ENCODE measurements at regions not wholly inside any gene's neighbourhood (a gene's known extent, or its start where the extent isn't known, plus 50 kb on each side); places are given as distances from the start of the nearest gene placed in this dataset.

DNA sequence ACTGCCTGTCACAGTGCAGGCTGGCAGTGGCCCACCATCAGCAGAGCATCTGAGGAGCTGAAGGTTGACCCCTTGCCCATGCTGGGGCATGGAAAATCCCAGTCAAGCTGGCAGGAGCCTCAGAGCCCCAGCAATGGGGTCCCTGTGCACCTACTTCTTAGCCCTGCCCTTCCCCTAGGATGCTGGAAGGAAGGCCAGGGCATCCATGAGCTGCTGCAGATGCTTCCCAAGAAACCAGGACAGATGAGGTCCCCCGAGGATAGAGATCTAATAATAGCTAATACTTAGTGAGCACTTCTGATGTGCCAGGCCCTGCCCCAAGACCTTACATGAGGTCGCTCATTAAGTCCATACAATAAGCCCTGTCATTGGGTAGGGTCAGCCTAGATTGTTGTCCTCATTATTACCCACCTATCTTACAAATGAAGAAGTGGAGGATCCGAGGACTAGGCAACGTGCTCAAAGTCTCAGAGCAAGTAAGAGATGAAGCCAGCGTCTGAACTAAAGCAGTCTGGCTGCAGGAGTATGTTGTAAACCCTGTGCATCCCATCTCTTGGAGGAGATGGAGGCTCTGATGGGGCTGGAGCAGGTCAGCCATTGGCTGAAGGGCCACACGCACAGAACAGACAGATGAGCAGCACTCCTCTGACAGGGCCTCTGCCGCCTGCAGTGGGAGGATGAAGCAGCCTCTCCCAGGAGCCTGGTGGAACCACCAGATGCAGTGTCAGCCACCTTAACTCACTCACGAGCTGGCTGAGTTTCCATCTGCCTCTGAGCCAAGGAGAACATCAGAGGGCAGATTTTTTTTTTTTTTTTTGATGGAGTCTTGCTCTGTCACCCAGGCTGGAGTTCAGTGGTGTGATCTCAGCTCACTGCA lies 175.4 kb downstream of the WSCD1 start:
- TF ChIP-seq CTCF (IDR thresholded peaks at IDR 0.05) (no peak), POLR2AphosphoS5 (IDR thresholded peaks at IDR 0.05) (no peak)

Measured in suprapubic skin (tissue), 3 donors.